ENCODE measurements at regions not wholly inside any gene's neighbourhood (a gene's known extent, or its start where the extent isn't known, plus 50 kb on each side); places are given as distances from the start of the nearest gene placed in this dataset.

DNA sequence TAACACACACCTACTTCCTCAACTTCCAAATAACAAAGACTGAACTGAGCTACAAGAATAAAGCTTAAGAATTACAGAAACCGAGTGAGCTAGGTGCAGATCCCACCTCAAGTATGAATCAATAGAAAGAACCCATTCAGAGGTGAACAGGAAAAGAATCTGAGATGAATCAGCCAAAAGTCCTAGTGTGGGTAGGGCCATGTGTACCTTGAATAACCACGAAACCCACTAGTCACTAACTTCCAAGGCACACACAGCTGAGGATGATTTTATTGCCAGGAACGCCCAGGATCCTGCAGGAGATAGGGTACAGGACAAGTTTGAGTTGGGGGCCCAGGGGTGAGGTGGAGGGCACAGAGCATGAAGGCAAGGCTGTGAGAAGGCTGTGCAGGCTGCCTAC, 99.7 kb upstream of the REG3A start:
- TF ChIP-seq, protein P1, sequence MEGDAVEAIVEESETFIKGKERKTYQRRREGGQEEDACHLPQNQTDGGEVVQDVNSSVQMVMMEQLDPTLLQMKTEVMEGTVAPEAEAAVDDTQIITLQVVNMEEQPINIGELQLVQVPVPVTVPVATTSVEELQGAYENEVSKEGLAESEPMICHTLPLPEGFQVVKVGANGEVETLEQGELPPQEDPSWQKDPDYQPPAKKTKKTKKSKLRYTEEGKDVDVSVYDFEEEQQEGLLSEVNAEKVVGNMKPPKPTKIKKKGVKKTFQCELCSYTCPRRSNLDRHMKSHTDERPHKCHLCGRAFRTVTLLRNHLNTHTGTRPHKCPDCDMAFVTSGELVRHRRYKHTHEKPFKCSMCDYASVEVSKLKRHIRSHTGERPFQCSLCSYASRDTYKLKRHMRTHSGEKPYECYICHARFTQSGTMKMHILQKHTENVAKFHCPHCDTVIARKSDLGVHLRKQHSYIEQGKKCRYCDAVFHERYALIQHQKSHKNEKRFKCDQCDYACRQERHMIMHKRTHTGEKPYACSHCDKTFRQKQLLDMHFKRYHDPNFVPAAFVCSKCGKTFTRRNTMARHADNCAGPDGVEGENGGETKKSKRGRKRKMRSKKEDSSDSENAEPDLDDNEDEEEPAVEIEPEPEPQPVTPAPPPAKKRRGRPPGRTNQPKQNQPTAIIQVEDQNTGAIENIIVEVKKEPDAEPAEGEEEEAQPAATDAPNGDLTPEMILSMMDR (IDR thresholded peaks at IDR 0.05; ENCODE audit: insufficient read depth, low read depth, low read length): no peak
- H3K4me3 ChIP-seq (ENCODE audit: low read depth, low read length): no peak overlapping the region
- no peak for DNase-seq (ENCODE audit: low read depth)

DNA sequence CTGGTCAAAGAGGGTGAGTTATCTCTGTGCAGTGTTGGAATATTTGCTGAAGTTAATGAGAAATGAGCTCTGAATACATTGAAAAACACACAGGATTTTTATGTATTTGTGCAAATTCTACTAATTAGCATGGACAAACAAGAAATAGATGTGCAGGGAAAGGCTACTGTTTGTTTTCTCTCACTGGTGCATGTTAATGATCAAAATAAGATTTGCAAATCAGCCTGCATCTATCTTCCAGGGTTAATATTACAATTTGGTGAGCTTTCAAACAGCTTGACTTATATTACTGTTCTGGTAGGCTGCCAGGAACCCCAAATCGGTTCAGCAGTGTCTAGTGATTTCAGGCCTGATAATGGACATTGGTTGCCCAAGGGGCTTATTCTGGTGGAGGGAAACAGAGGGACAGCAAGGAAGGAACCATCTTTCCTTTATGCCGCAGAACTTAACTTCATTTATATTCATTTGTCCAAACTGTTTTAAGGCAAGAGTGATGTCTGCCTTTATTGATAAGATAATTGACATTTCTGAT, 93.8 kb upstream of the REG3A start:
- TF ChIP-seq, protein P1 (IDR thresholded peaks at IDR 0.05; ENCODE audit: insufficient read depth, low read depth, low read length): no peak
- DNase-seq (ENCODE audit: low read depth): no peak
- H3K4me3 ChIP-seq (ENCODE audit: low read depth, low read length): no peak overlapping the region

DNA sequence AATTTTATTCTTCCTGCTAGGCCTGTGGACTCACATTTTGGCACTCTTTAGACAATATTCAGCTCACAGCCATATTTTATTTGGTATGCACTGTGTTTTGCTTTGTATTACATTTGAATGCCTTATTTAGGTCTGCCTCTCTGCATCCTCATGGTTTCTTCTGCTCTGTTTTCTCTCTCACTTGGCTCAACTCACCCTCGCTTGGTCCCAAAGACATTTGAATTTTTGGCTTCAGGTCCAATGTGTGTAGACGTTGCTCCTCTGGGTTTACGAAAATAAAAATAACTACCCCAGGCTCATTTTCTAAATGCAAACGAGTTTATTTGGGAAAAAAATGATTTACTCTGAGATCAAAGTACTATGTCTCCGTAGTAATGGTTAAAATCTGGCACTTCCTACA, 91.1 kb upstream of the REG3A start:
- no peak for DNase-seq (ENCODE audit: low read depth)
- no peak overlapping the region for H3K4me3 ChIP-seq (ENCODE audit: low read depth, low read length)
- TF ChIP-seq, protein P1 (IDR thresholded peaks at IDR 0.05; ENCODE audit: insufficient read depth, low read depth, low read length): no peak

DNA sequence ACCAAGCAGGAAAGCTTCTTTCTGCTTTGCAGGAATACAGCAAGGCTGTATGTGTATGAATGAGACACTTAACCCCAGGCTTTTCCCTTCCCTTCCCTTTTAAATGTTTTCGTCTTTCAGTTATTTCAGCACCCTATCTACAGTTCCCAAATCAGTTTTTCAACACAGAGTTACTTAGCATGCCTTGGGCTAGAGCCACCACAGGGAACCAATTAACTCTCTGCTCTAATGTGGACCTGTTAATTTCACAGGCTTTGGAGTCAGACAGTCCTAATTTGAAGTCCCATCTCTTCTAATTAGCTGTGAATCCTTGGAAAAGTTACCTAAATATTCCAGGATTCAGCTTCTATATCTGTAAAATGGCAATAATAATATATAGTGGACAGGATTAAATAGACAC, 89.2 kb upstream of the REG3A start:
- DNase-seq (ENCODE audit: low read depth): no peak
- H3K4me3 ChIP-seq (ENCODE audit: low read depth, low read length): no peak overlapping the region
- TF ChIP-seq, protein P1 (IDR thresholded peaks at IDR 0.05; ENCODE audit: insufficient read depth, low read depth, low read length): no peak

DNA sequence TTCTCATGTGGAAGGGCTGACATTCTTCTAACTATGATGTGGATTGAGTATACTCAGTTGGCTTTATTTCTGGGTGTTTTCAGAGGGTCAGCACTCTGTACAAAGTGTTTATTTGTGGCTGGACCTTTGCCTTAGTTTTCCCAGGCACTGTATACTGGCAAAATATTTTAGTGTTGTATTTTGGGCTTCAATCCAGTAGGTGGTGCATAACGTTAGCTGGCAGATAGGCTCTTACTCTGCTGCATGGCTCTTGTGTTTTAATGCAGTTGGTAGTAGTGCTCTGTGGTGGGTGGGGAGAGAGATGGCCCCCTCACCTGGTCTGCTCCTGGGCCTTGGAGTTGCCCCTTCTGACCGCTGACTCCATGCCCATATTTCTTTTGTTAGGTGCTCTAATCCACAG, 75.6 kb upstream of the REG3A start:
- H3K4me3 ChIP-seq (ENCODE audit: low read depth, low read length): no peak overlapping the region
- TF ChIP-seq, protein P1 (IDR thresholded peaks at IDR 0.05; ENCODE audit: insufficient read depth, low read depth, low read length): no peak
- no peak for DNase-seq (ENCODE audit: low read depth)

DNA sequence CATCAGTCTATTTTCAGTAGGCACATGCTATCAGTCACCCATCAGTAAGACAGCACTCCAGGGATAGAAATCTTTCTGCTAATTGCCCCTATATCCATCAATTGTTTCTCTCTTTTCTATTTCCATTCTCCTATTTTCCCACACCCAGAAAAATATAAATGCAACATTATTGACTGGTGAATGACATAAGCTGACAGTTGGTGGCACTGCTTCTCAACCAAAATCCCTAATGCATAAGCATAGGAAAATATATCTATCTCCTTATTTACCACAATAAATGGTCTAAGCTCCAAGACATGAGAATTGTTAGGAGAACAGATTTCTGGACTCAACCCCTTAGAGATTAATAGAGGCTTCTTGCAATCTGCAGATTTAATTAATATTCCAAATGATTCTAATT, 64.0 kb upstream of the REG3A start:
- TF ChIP-seq, protein P1 (IDR thresholded peaks at IDR 0.05; ENCODE audit: insufficient read depth, low read depth, low read length): no peak
- H3K4me3 ChIP-seq (ENCODE audit: low read depth, low read length): no peak overlapping the region
- no peak for DNase-seq (ENCODE audit: low read depth)

DNA sequence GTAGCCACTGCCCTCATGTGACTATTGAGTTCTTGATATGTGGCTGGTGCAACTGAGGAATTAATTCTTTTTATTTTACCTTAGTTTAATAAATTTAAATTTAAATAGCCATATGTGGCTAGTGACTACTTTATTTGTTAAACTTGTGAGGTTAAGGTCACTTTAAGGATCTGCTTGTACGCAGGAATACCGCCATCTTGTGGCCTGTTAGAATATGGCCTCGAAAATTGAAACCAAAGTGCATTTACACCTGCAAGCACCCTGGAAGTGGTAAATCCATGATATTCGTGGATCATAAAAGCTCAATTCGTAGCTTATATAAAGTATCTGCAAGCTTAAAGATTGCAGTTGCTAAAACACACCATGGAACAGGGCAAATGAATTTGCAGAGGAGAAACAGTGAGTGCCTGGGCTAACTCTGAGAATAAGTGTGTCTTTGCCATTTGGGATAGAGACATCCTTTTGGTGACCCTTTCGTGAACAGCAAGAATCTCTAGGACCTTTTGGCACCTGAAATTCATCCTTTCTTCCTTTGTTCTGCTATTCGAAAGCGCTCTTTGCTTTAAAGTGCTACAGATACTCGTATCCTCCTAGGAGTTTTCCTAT, 59.9 kb upstream of the REG3A start:
- no peak overlapping the region for H3K4me3 ChIP-seq (ENCODE audit: low read depth, low read length)
- DNase-seq (ENCODE audit: low read depth): peak; percentile 30
- TF ChIP-seq, protein P1 (IDR thresholded peaks at IDR 0.05; ENCODE audit: insufficient read depth, low read depth, low read length): peak; percentile 61
